ENCODE measurements at regions not wholly inside any gene's neighbourhood (a gene's known extent, or its start where the extent isn't known, plus 50 kb on each side); places are given as distances from the start of the nearest gene placed in this dataset.
"Not testable (repeated sequence)": the region's sequence is repeated elsewhere in the genome, so short reads cannot be mapped to it uniquely, and the experiment has no call there.

- Histone ChIP-seq H3K36me3 (no peaks in the 10 kb centered on the region), H3K4me3 (no peak overlapping the region), H3K27me3 (no peaks in the 10 kb centered on the region), H3K4me1 (peaks cover 0 to 15% (median 11%) of the 10 kb centered on the region in 4 donors), H3K27ac (no peak overlapping the region), H3K9me3 (no peaks in the 10 kb centered on the region)
- TF ChIP-seq CTCF (IDR thresholded peaks at IDR 0.05) (no peak), EP300 (IDR thresholded peaks at IDR 0.05) (no peak), POLR2A (IDR thresholded peaks at IDR 0.05) (no peak), POLR2AphosphoS5 (IDR thresholded peaks at IDR 0.05) (no peak)
- no peak for DNase-seq
- no peak for ATAC-seq (ENCODE audit: low FRiP score in 2 of 2)
- 91 to 98% methylated on average over 6 of the region's 6 CpGs for WGBS, 2 donors
Observed at GRCh38 chr9:89687848-89688247, 83.0 kb downstream of the GADD45G start.

- H3K36me3 ChIP-seq; H3K4me3 ChIP-seq; H3K9me3 ChIP-seq; H3K27ac ChIP-seq; DNase-seq; H3K27me3 ChIP-seq; ATAC-seq (ENCODE audit: low FRiP score in 2 of 2): not testable (repeated sequence)
- peaks cover 0 to 11% (median 10%) of the 10 kb centered on the region in 4 donors for H3K4me1 ChIP-seq
- 78 to 91% methylated on average over 5 of the region's 5 CpGs for WGBS, 2 donors
Observed at GRCh38 chr9:89689321-89689720, 84.5 kb downstream of the GADD45G start.

GRCh38 chr9:89690334-89690912 lies 85.6 kb downstream of the GADD45G start:
- Histone ChIP-seq H3K27me3 (no peaks in the 10 kb centered on the region), H3K36me3 (no peaks in the 10 kb centered on the region), H3K4me3 (no peak overlapping the region), H3K4me1 (peaks cover 0 to under 1% (median under 1%) of the 10 kb centered on the region in 4 donors), H3K27ac (no peak overlapping the region), H3K9me3 (no peaks in the 10 kb centered on the region)
- TF ChIP-seq POLR2A (IDR thresholded peaks at IDR 0.05) = no peak
- no peak for TF ChIP-seq POLR2AphosphoS5 (IDR thresholded peaks at IDR 0.05)
- no peak for TF ChIP-seq EP300 (IDR thresholded peaks at IDR 0.05)
- TF ChIP-seq CTCF (IDR thresholded peaks at IDR 0.05) = no peak
- ATAC-seq (ENCODE audit: low FRiP score in 2 of 2) = peak in 1 of 2 donors; percentile 6
- no peak for DNase-seq
- 42 to 56% methylated on average over 3 of the region's 3 CpGs for WGBS, 2 donors

- no peak overlapping the region for H3K27ac ChIP-seq
- TF ChIP-seq POLR2AphosphoS5 (IDR thresholded peaks at IDR 0.05) = no peak
- no peak for TF ChIP-seq POLR2A (IDR thresholded peaks at IDR 0.05)
- TF ChIP-seq CTCF (IDR thresholded peaks at IDR 0.05) = no peak
- no peak for TF ChIP-seq EP300 (IDR thresholded peaks at IDR 0.05)
- no peak for ATAC-seq (ENCODE audit: low FRiP score in 2 of 2)
- H3K4me3 ChIP-seq = no peak overlapping the region
- 84 to 97% methylated on average over 5 of the region's 5 CpGs for WGBS, 2 donors
- H3K36me3 ChIP-seq = no peaks in the 10 kb centered on the region
- H3K27me3 ChIP-seq = no peaks in the 10 kb centered on the region
- H3K4me1 ChIP-seq = no peaks in the 10 kb centered on the region
- DNase-seq = no peak
- H3K9me3 ChIP-seq = no peaks in the 10 kb centered on the region
Observed at GRCh38 chr9:89695441-89695891, 90.7 kb downstream of the GADD45G start.

GRCh38 chr9:89695979-89696378 lies 91.2 kb downstream of the GADD45G start:
- DNase-seq; H3K4me3 ChIP-seq; ATAC-seq (ENCODE audit: low FRiP score in 2 of 2); H3K27ac ChIP-seq; H3K27me3 ChIP-seq; H3K36me3 ChIP-seq; H3K4me1 ChIP-seq; H3K9me3 ChIP-seq: not testable (repeated sequence)
- WGBS, 2 donors = 92 to 96% methylated on average over 6 of the region's 6 CpGs

- Histone ChIP-seq H3K27me3 (no peaks in the 10 kb centered on the region), H3K27ac (no peak overlapping the region), H3K4me1 (peaks cover 3 to 11% (median 9%) of the 10 kb centered on the region in 4 donors), H3K9me3 (no peaks in the 10 kb centered on the region), H3K4me3 (no peak overlapping the region), H3K36me3 (no peaks in the 10 kb centered on the region)
- TF ChIP-seq CTCF (IDR thresholded peaks at IDR 0.05) (no peak), EP300 (IDR thresholded peaks at IDR 0.05) (no peak), POLR2AphosphoS5 (IDR thresholded peaks at IDR 0.05) (no peak), POLR2A (IDR thresholded peaks at IDR 0.05) (no peak)
- WGBS, 2 donors = 97% methylated on average over 2 of the region's 2 CpGs; no CpG with 5 or more reads in 1 of the 2 donors
- DNase-seq (no peak), ATAC-seq (ENCODE audit: low FRiP score in 2 of 2) (no peak)
Observed at GRCh38 chr9:89696780-89697179, 92.0 kb downstream of the GADD45G start.

All from upper lobe of left lung (tissue), 6 donors.